HEK293 (cell line): ENCODE measurements at regions not wholly inside any gene's neighbourhood (a gene's known extent, or its start where the extent isn't known, plus 50 kb on each side); places are given as distances from the start of the nearest gene placed in this dataset.

Source experiments
- ELK4 ChIP-seq: IDR thresholded peaks from 2 replicates; pipeline ENCODE4 v1.6.1; 2011; ENCODE audit warnings: mild to moderate bottlenecking, low read depth, low read length, borderline replicate concordance
- GLI2 ChIP-seq: fragments of 450-650 bp; formaldehyde crosslinking; IDR thresholded peaks from 2 replicates; pipeline ENCODE4; 2017; ENCODE audit warnings: missing biosample characterization, missing genetic modification characterization, low read depth, borderline replicate concordance
- GLI4 ChIP-seq: fragments of 450-650 bp; formaldehyde crosslinking; IDR thresholded peaks from 2 replicates; pipeline ENCODE4 v1.5.1; 2016; ENCODE audit warnings: missing biosample characterization, missing genetic modification characterization
- KLF17 ChIP-seq: fragments of 450-650 bp; formaldehyde crosslinking; IDR thresholded peaks from 2 replicates; pipeline ENCODE4 v1.5.1; 2016; ENCODE audit warnings: missing biosample characterization, missing genetic modification characterization
- PRDM10 ChIP-seq: fragments of 450-650 bp; formaldehyde crosslinking; IDR thresholded peaks from 2 replicates; pipeline ENCODE4 v1.5.1; 2016; ENCODE audit warnings: missing biosample characterization, missing genetic modification characterization
- REST ChIP-seq: fragments of 450-650 bp; formaldehyde crosslinking; IDR thresholded peaks from 2 replicates; pipeline ENCODE4 v1.5.1; 2016; ENCODE audit warnings: missing biosample characterization, missing genetic modification characterization
- SP7 ChIP-seq: fragments of 450-650 bp; formaldehyde crosslinking; IDR thresholded peaks from 2 replicates; pipeline ENCODE4 v1.5.1; 2016; ENCODE audit warnings: missing biosample characterization, missing genetic modification characterization
- ZIC2 ChIP-seq: fragments of 450-650 bp; formaldehyde crosslinking; IDR thresholded peaks from 2 replicates; pipeline ENCODE4 v1.5.1; 2016; ENCODE audit warnings: missing biosample characterization, missing genetic modification characterization
- ZNF114 ChIP-seq: fragments of 450-650 bp; formaldehyde crosslinking; IDR thresholded peaks from 2 replicates; pipeline ENCODE4 v1.5.0; 2017; ENCODE audit warnings: missing biosample characterization, missing genetic modification characterization
- ZNF140 ChIP-seq: fragments of 450-650 bp; formaldehyde crosslinking; IDR thresholded peaks from 2 replicates; pipeline ENCODE4 v1.5.1; 2016; ENCODE audit warnings: missing biosample characterization, missing genetic modification characterization
- ZNF146 ChIP-seq: fragments of 450-650 bp; formaldehyde crosslinking; IDR thresholded peaks from 2 replicates; pipeline ENCODE4 v1.5.1; 2016; ENCODE audit warnings: missing biosample characterization, missing genetic modification characterization
- ZNF155 ChIP-seq: fragments of 450-650 bp; formaldehyde crosslinking; IDR thresholded peaks from 2 replicates; pipeline ENCODE4 v1.5.1; 2016; ENCODE audit warnings: missing biosample characterization, missing genetic modification characterization
- ZNF169 ChIP-seq: fragments of 450-650 bp; formaldehyde crosslinking; IDR thresholded peaks from 2 replicates; pipeline ENCODE4 v1.5.1; 2016; ENCODE audit warnings: missing biosample characterization, missing genetic modification characterization
- ZNF23 ChIP-seq: fragments of 450-650 bp; formaldehyde crosslinking; IDR thresholded peaks from 2 replicates; pipeline ENCODE4 v1.5.1; 2016; ENCODE audit warnings: missing biosample characterization, missing genetic modification characterization, borderline replicate concordance
- ZNF239 ChIP-seq: fragments of 450-650 bp; formaldehyde crosslinking; IDR thresholded peaks from 2 replicates; pipeline ENCODE4 v1.5.1; 2016; ENCODE audit warnings: missing biosample characterization, missing genetic modification characterization
- ZNF292 ChIP-seq: fragments of 450-650 bp; formaldehyde crosslinking; IDR thresholded peaks from 2 replicates; pipeline ENCODE4 v1.5.1; 2016; ENCODE audit warnings: low read depth, missing biosample characterization, missing genetic modification characterization, borderline replicate concordance
- ZNF324 ChIP-seq: fragments of 450-650 bp; formaldehyde crosslinking; IDR thresholded peaks from 2 replicates; pipeline ENCODE4 v1.5.1; 2016; ENCODE audit warnings: missing biosample characterization, missing genetic modification characterization
- ZNF341 ChIP-seq: fragments of 450-650 bp; formaldehyde crosslinking; IDR thresholded peaks from 2 replicates; pipeline ENCODE4; 2016; ENCODE audit warnings: low read depth, missing biosample characterization, missing genetic modification characterization
- ZNF426 ChIP-seq: fragments of 450-650 bp; formaldehyde crosslinking; IDR thresholded peaks from 2 replicates; pipeline ENCODE4 v1.5.1; 2017; ENCODE audit warnings: missing biosample characterization, missing genetic modification characterization, mild to moderate bottlenecking, inconsistent platforms, moderate library complexity
- ZNF488 ChIP-seq: fragments of 450-650 bp; formaldehyde crosslinking; IDR thresholded peaks from 2 replicates; pipeline ENCODE4 v1.5.1; 2016; ENCODE audit warnings: missing biosample characterization, missing genetic modification characterization
- ZNF548 ChIP-seq: fragments of 450-650 bp; formaldehyde crosslinking; IDR thresholded peaks from 2 replicates; pipeline ENCODE4 v1.5.1; 2016; ENCODE audit warnings: missing biosample characterization, missing genetic modification characterization
- ZNF610 ChIP-seq: fragments of 450-650 bp; formaldehyde crosslinking; IDR thresholded peaks from 2 replicates; pipeline ENCODE4 v1.5.1; 2016; ENCODE audit warnings: missing biosample characterization, missing genetic modification characterization, borderline replicate concordance
- ZNF621 ChIP-seq: fragments of 450-650 bp; formaldehyde crosslinking; IDR thresholded peaks from 2 replicates; pipeline ENCODE4 v1.5.1; 2017; ENCODE audit warnings: missing biosample characterization, missing genetic modification characterization
- ZNF660 ChIP-seq: fragments of 450-650 bp; IDR thresholded peaks from 2 replicates; pipeline ENCODE4 v1.5.1; 2018; ENCODE audit warnings: missing biosample characterization, mild to moderate bottlenecking, missing genetic modification characterization
- ZNF830 ChIP-seq: fragments of 450-650 bp; IDR thresholded peaks from 2 replicates; pipeline ENCODE4 v1.5.0; 2018; ENCODE audit warnings: missing biosample characterization, missing genetic modification characterization, low read depth, mild to moderate bottlenecking, moderate library complexity
- ZSCAN18 ChIP-seq: fragments of 450-650 bp; formaldehyde crosslinking; IDR thresholded peaks from 2 replicates; pipeline ENCODE4 v1.5.1; 2016; ENCODE audit warnings: missing biosample characterization, missing genetic modification characterization
- ZSCAN23 ChIP-seq: fragments of 450-650 bp; formaldehyde crosslinking; IDR thresholded peaks from 2 replicates; pipeline ENCODE4 v1.5.1; 2016; ENCODE audit warnings: missing biosample characterization, missing genetic modification characterization
- ZSCAN5A ChIP-seq: fragments of 450-650 bp; formaldehyde crosslinking; IDR thresholded peaks from 2 replicates; pipeline ENCODE4 v1.5.1; 2016; ENCODE audit warnings: missing biosample characterization, missing genetic modification characterization

GRCh38 chr16:85495259-85495658, 117.9 kb upstream of the GSE1 start (continued):
- TF ChIP-seq ZNF548 (tag by site-specific recombination) (no peak), ZNF140 (peak; percentile 91), ZSCAN5A (no peak), ZNF292 (tag by site-specific recombination) (0 out of 2 replicates have a peak, but pooled peaks have one; percentile 48), ZNF621 (tag by site-specific recombination) (no peak), ZSCAN18 (no peak), GLI4 (no peak), ZNF610 (tag by site-specific recombination) (no peak), ZNF114 (tag by site-specific recombination) (no peak), ZNF341 (tag by site-specific recombination) (peak; percentile 24; the same call in 1 of the 2 replicates), ZIC2 (tag by site-specific recombination) (no peak), ZNF830 (tag by site-specific recombination) (no peak), KLF17 (tag by site-specific recombination) (no peak), ZSCAN23 (tag by site-specific recombination) (no peak), ZNF146 (tag by site-specific recombination) (no peak), ZNF488 (no peak), GLI2 (no peak; the same call in 1 of the 2 replicates), REST (peak; percentile 81), SP7 (tag by site-specific recombination) (no peak), PRDM10 (tag by site-specific recombination) (no peak), ZNF169 (tag by site-specific recombination) (no peak), ELK4 (no peak), ZNF155 (tag by site-specific recombination) (no peak), ZNF324 (tag by site-specific recombination) (no peak), ZNF660 (tag by site-specific recombination) (no peak), ZNF239 (tag by site-specific recombination) (no peak), ZNF23 (peak; percentile 24; the same call in 1 of the 2 replicates), ZNF426 (tag by site-specific recombination) (peak; percentile 96)
